SW 1271 (cell line): ENCODE measurements at regions not wholly inside any gene's neighbourhood (a gene's known extent, or its start where the extent isn't known, plus 50 kb on each side); places are given as distances from the start of the nearest gene placed in this dataset.

ENCODE experiments used
- DNase-seq, 2 experiments: peaks; one replicate each; lab custom pipeline; 2025; lab: John Stamatoyannopoulos, UW

DNA sequence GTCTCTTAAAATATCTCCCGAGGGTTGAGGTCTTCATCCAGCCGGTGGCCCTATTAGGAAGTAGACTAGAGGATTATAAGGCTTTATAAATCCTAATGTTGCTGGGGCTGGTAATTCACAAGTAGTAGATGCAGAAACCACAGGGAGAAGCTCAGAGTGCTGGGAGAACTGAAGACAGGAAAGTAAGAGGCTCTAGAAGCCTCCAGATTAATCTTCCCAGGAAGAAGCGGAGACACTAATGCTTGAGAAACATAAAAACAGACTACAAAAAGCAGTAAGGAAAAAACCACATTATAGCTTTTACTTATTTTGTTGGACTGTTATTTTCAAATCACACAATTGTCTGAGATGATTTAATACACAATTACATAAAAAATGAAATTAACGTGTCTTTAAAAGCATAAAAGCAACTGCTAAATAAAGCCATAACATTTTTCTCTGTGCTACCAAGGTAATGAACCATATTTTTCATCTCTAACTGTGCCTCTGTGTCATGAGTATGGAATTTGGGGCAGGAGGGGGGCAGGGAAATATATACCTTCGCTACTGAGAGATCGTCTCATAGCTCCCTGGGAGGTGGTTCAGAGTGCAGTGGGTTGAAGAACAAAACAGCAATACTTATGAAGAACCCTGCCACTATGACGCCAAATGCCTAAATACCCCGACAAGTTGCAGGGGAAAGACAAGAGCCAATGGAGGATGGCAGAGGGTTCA lies 806.2 kb upstream of the WWC1 start:
- no peak for DNase-seq

DNA sequence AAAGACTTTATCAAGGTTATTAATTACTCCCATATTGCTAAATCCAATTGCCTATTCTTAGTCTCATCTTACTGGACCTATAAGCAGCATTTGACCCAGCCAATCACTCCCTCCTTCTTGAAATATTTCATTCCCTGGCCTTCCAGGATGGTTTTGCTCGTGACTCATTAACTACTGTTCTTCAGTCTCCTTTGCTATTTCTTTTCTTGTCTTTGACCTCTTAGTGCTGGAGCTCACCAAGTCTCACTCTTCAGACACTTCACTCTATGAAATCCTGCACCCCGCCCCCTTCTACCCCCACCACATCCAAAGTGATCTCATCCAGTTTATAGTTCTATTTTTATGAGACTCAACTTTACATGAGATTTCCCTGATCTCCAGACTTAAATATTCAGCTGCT lies 803.1 kb upstream of the WWC1 start:
- no peak for DNase-seq

DNA sequence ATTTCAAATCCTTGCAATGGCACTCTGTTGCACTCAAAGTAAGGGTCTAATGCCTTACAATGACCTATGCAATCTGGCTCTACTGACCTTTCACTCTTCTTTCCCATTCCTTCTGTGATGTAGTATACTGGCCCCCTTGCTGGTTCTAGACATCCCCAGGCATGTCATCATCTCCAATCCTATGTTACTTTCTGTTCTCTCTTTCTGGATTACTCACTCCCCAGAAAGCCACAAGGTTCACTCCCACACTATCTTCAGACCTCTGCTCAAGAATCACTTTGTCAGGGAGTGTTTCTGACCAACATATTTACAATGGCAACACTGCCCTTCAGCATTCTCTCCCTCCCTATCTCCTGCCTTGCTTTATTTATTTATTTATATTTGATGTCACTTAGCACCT lies 802.2 kb upstream of the WWC1 start:
- DNase-seq = no peak

DNA sequence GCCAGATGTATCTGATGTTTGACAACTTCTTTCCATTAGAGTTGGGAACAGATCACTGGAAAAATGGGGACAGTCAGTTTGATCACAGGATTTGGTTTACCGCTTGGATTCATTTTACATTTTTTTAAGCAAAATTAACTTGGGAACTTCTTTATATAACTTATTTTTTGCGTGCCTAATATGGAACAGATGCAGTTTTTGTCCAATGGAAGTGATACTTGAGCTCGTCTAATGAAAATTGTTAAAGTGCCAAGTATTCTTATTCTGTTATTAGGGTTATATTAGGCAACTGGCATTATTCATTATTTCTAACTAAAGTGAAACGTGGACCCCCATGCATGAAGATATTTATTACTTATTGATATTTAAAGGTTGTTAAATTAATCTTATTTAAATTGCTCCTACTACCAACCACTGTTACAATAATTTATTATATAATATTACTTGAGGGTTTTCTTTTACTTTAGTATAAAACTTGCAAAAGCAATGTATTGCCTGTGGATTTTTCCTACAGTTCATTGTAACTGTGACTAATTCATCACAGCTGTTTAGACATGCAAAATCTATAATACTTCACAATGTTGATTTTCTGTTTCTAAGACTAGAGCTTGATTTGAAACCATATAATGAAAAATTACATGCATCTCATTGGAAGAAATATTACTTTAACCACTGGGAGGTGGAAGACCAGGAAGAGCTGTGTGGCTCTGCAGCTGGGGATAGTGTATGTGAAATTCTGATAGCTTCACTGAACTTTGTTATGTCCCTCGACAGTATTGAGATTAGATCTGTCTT lies 787.3 kb upstream of the WWC1 start:
- DNase-seq = no peak

DNA sequence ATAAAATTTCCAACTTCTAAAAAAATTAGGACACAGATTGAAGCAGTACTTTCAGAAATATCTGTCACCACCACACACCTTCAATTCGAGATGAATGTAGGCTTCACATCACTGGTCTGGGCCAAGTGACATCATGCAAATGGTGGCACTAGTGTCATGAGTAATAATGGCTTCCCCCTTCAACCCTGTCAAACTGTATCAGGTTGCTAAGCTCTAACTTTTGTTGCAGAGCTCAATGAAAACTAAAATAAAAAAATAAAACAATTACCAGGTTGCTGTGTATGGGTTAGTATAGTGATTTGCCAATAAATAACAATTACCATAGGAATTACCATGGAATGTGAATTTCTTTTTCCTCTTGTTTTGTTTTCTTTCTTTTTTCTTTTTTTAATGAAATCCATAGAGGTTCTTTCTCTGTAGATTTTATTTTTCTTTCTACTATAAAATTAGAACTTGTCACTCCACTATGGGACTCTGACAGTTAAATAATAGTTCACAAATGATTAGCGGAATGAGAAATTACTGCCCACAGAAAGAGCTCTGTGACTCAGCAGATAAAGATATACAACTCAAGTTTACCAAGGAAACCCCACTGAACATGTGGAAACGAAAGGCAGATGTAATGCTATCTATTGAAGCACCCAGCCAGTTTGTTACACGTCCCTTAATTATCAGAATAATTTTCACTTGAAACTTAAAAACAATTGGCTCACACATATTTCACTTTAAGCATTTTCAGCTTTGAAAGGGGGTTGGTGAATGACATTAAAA lies 783.8 kb upstream of the WWC1 start:
- DNase-seq = no peak

DNA sequence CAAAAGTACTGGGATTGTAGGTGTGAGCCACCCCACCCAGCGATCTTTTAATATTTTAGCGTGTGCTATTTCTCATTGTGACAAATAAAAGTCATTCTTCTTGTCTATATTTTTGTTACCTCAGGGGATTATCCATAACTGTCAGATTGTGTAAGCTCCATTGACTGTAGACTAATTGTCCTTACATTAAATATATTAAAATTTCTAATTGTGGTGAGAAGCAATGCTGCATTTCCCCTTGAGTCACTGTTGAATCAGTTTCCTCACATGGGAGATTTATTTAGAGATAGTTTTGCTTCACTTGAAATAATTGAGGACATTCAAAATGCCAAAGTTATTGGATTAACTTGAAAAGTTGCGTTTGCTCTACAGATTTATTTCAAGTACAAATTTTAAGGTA lies 782.4 kb upstream of the WWC1 start:
- no peak for DNase-seq

DNA sequence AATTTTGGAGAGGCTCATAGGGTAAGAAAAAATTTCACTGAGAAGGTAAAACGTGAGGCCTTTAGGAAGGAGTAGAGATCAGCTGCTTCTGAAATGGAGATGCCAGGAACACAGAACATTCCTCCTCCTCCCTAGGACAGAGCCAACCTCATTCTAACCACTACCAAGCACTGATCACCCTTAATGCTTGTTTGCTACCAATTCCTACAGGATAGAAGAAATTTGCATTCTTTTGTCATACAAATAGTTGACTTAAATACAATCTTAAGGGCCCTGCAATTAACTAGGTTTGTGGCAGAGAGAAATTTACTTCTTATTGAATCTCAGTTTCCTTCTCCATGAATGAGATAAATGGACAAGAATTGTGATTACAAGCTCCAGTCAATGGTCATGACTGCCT lies 780.2 kb upstream of the WWC1 start:
- no peak for DNase-seq

DNA sequence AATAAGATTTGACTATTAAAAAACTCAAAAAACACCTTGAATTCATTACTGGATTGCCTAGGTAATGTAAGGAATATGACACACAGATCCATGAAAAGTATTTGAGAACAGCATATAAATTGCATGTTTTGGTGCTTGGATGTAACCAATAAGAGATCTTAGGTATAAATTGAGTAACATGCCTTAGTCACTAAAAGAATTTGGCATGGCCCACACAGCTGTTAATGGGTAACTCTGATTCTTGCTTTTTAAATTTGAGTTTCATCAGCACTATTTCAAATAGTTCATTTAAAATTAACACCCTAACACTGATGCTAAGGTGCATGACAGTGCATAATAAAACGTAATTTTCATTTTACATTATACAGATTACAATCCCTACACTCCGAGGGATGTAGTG lies 779.3 kb upstream of the WWC1 start:
- no peak for DNase-seq

DNA sequence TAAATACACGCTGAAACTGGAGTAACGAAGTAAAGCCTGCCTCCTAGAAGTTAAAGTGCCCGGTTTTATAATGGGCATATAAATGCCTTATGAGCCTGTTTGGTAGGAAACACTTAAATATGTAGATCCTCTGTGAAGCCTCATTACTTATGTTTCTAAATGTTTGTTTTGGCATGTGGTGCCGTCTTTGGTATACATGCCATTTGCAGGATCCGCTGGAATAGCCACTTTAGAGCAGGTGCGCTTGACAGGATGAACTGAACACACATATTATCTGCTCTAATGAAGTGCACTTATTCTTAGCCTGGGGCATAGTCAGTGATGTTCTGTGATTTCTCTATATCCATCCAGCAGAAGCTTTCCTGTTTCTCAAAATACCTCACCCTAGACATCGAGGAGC lies 778.1 kb upstream of the WWC1 start:
- DNase-seq = no peak

DNA sequence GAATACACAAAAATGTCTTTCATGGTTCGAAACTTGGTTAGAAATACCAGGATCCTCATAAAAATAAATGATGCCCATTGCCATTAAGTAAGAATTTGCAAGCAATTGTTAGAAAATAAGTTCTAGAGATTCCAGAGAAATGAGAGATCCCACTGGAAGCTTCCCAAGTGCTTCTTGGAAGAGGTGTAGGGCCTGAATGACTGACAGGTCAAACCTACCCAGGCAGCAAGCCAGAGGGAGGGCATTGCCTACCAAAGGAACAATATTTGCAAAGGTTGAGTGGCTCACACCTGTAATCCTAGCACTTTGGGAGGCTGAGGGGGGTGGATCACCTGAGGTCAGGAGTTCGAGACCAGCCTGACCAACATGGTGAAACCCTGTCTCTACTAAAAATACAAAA lies 777.0 kb upstream of the WWC1 start:
- no peak for DNase-seq

DNA sequence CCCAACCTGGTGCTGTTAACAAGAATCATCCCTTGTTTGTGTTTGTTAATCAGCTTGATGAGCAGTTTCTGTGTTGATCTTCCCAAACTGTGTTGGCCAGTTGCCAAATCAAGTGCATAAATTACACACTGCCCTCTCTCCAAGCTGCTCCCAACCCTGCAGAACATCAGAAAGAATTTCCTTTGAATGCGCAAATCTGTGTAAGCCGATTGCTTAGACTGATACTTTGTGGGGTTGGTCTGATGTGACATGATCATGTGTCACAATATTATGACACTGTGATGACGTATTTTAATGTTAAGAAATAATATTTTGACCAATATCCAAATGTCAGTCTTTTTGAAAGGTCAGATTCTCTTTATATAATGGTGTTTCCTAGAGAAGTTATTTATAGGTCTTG lies 766.4 kb upstream of the WWC1 start:
- no peak for DNase-seq

DNA sequence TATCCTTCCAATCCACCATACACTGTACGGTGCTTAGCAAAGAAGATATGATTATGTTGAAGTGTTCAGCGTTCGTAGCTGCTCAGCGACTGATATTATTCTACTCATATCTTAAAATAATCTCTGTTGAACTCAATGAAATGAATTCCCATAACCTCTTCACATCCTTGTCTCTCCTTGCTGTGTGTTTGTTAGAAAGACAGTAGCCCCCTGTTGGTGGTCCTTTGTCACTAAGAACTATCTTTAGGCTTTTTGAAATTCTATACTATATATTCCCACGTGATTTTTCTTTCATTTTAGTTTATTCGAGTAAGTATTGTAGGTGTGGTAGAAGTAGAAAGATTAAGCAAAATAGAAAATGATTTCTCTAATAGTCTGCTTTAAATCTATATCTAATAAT lies 762.8 kb upstream of the WWC1 start:
- no peak for DNase-seq

DNA sequence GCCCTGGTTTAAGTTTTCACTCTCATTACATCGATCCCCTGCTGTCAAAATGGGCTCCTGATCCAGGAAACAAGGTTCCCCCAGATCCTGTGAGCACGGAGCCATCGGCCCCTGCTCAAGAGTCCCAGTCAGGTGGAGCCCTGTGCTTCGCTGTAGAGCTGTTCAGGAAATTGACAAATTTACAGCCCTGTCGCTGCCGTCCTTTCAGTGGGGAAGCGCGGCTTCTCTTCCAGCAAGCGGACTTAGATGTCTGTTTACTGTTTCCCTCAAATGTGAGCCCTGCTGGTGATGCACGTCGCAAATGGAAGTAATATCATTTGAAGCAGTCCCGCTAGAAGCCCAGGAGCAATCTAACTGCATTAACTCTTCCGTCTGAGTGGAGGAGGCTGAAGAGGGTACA lies 760.9 kb upstream of the WWC1 start:
- no peak for DNase-seq

DNA sequence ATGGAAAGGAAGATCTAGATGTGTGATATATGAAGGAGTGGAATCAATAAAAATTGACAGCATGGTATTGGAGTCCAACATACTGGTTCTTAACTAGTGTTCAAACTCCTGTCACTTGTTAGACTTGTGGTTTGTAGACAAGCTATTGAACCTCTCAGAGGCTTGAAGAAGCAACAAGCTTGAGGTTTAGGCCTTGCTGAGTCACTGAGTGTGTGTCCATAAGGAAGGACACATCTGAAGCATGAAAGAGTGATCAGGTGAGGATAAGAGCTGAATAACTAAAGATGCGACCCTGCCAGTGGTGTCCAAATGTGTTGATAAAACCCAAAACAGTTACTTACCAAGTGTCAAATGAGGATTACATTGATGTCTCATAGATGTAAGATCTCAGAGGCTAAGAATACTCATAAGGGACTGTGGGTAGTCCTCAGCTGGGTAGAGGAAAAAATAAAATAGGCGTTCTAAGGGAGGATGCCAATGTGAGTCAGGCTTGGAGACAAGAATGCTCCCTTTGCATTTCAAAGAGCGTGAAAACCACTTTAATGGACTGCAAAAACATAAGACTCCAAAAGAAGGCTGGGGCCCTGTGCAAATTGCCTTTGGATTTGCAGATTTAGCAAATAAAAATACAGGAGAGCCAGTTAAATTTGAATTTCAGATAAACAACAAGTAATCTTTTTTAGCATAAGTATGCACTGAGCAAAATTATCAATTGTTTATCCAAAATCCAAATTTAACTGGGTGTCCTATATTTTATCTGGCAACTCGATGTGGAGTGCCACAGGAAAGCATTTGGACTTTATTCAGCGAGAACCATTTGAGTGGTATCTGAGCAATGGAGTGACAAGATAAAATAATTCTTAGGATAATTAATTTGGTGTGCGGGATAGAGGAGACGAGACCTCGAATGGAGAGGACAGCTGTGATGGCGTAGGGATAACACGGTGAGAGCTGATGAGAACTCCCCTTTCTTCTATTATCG lies 757.3 kb upstream of the WWC1 start:
- no peak for DNase-seq

DNA sequence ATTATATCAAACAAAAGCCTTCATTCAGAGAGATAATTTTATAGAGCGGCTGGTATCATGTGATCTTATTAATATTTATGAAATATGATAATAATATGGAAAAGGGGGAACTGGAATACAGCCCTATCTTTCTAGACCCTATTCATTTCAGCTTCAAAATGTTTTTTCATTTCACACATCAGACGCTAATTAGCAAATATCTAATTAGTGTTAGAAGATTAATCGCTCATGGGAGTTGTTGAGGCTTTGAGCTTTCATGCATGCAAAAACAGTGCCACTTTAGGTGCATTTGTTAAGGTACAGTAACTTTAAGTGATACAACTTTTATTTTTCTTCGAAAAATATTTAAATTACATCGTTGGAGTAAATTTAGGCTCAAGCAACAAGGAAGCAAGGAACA lies 751.7 kb upstream of the WWC1 start:
- DNase-seq = no peak

DNA sequence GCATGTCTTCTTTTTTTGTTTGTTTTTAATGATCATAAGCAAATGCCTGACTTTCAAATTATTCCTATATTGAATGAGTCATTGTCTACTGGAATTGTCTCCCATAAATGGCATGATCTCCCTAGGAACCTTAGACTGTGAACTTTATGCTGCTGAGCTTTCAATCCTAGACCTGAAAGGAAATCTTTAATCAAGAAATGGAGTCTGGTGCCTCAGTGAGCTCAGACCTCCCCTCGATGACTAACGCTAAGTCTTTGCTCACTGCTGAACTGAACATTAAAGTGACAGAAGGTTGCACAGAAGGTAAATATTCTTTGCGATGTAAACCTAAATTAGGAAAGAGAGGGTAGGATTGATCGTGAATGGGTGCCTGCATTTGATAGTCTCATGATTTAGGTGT lies 745.2 kb upstream of the WWC1 start:
- no peak for DNase-seq

DNA sequence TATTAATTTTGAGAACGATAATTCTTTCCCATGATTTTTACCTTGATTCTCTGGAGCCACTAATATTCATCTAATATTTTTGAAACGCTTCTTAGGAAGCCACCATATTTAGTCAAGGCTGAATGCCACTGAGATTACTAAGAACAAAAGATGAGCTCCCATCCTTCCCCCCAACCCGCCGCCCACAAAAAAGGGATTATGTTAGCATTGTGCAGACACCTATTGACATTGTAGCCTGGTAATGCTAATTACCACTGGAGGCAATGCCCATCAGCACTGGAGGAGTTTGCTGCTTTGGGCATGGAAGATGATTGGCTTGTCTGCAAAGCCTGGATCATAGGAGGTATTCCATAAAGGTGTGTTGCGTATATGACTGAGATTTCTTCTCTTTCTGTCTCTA lies 739.1 kb upstream of the WWC1 start:
- no peak for DNase-seq

DNA sequence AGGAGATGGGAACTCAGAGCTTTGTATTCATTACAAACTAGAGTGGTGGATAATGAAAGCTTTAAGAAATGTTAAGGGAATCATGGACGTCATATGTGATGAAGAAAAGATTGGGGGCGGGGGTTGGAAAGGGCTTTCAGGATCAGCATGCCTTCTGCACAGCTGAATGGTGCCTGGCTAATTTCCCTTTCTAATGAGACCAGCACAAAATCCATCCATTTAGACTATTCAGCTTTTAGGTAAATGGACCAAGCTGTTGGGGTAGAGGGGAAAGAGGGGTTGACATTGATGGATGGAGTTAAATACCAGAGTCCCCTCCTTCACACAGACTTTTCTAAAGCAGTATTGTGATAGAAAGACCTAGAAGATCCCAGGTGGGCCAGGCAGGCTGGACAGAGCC lies 737.9 kb upstream of the WWC1 start:
- no peak for DNase-seq

DNA sequence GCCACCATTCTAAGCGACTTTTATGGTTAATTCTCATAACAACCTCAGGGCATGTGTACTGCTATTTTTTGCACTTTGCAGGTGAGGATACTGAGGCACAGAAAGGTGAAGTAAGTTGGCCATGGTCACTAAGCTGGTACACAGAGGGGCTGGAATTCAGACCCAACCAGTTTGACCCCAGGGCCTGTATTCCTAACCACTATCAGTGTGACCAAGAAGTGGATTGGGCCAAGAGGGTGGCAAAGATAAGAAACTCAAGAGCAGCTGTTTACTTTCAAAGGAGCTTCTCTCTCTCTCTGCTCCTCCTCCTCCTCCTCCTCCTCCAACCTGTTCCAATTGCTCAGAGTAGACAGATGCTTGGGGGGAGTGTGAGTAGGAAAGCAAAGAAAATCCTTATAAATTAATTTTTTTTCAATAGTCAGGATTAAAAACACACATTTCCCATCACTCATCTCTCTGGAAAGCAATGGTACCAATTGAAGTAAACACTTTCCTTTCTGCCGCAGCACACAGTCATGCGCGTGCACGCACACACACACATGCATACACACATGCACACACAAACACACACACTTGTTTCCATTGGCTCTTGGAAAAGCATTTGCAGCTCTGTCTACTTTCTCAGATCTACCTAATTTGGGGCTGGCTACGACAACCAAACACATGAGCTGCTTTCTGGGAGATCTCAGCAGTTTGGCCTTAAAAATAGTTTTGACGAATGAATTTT lies 736.7 kb upstream of the WWC1 start:
- no peak for DNase-seq

DNA sequence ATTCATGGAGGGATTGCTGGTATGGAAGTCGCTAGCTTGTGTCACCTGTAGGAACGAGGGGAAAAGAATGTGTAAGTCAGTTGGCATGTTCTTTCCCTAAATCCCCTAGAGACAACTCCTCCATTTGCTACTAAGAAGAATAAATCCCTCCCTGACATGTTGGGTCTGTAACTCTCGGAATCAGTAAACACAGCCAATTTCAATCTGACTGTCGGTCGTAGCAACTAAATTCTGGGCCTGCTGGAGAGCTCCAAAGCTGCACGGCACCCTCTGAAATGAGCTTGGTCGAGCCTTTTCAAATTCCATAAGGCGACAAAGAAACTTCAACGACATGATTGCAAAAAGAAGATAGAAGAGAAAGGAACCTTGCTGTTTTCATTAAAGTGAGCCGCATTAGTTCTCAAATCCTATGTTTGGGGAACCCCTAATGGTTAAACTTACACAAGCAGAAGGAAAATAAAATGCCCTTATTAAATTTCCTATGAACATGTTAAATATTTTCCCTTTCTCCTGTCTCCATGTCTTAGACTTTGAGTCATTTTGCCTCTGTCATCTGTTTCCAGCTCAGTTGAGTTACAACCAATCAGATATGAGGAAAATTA lies 735.8 kb upstream of the WWC1 start:
- DNase-seq = no peak

DNA sequence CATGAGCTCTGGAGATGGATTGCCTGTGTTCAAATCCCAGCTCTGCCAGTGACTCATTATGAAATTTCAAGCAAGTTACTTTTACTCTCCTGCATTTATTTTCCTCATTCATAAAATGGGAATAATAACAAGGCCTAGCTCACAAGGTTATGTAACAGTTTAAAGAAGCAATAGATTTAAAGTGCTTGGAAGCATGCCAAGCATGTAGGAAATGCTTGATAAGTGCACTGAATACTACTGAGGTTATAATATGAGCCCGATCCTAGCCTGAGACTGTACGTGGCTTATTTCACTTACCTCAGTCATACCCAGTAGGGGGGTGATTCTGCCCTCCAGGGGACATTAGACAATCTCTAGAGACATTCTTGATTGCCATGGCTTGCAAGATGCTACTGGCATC lies 734.1 kb upstream of the WWC1 start:
- DNase-seq = no peak
